Occipital lobe (tissue), 1 donor: ENCODE measurements at regions not wholly inside any gene's neighbourhood (a gene's known extent, or its start where the extent isn't known, plus 50 kb on each side); places are given as distances from the start of the nearest gene placed in this dataset.

ENCODE experiments used
- DNase-seq: peaks from one replicate; lab custom pipeline; 2025; lab: John Stamatoyannopoulos, UW

DNA sequence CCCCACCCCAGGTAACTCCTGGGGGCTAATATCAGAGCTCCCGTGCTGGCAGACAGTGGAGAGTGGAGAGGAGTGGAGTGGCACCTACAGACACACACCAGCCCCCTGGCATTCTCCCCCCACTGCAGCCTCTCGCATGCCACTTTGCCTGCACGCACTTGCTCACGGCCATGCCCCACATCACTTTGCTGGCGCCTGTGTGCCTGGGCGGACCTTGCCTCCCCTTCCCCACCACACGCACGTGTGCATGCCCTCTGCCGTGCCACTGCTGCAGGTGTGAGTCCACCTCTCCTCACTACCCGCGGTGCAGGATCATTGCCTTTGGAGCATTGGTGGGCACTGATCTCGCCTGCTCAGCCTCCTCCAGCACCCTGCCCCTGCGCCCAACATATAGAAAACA is 72.6 kb upstream of the DOK6 start:
- DNase-seq, result no peak

DNA sequence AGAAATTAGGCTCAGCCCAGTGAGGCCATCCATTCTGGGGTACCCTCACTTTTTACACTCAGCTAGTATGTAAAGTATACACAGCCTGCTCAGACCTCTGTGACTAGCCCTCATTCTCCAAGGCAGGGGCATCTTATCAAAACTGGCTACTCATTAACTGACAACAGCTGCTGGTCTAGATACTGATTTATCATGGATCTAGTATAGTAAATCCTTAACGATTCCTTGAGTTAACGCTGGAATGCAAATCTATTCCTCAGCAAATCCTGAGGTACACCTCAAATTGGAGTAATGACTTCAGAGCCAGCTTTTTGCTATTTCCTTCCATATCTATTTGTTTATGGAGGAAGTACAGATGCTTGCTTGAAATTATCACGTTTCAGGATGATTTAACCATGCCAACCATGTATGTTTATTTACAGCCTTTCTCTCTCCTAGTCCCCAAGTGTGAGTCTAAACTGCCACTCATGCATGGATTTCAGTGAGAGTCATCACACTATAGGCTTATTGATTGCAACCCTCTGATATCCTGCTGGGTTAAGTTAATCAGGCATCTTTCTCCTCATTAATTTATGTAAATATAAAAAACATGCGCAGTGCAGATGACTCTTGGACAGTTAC is 70.2 kb upstream of the DOK6 start:
- no peak for DNase-seq

DNA sequence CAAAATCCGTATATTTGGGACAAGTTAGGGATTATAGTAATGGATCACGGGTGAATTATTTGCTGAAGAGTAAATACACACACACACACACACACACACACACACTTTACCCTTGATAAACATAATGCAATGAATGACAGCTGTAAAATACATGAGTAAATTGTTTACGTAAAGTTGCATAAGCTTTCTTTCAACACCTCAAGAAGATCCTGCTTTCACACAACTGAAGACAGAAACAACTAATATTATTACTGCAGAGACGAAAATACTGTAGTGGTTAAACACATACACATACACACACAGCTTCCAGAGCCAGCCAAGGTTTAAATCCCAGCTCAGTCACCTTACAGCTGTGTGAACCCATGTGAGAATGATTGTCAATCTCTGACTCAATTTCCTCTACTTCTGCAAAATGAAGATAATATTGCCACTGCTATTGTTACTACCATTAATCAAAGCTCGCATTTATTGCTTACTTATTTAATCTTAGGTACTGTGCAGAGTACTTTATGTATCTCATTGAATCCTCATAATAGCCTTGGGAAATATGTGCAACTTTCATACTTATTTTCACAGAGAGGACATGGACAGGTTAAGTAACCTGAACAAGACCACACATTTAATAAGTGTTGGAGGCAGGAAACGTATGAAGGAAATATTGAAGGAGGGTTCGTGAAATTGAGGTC is 50.6 kb upstream of the DOK6 start:
- no peak for DNase-seq
